ENCODE measurements at regions not wholly inside any gene's neighbourhood (a gene's known extent, or its start where the extent isn't known, plus 50 kb on each side); places are given as distances from the start of the nearest gene placed in this dataset.

DNA sequence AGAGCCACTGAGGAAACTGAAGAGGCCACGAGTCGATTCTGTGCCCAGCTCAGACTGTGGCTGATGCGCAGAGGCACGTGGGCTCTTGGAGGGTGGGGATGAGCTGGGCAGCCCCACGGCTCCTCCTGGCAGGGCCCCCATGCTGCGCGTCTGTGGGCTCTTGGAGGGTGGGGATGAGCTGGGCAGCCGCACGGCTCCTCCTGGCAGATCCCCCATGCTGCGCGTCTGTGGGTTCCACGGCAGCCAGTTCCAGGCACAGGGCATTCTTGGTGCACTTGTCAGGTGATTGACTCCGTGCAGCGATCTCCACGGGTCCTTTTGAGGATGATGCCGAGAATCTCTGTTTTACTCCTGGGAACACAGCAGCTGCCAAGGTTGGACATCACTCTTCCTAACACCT is 138.1 kb upstream of the ZNF236 start:
- TF ChIP-seq POLR2AphosphoS5 (IDR thresholded peaks at IDR 0.05; ENCODE audit: borderline replicate concordance, low read depth, low read length): no peak
- no peak for TF ChIP-seq EZH2 (IDR thresholded peaks at IDR 0.05)

All from SK-N-MC (cell line).